OCI-LY7 (cell line): ENCODE measurements at regions not wholly inside any gene's neighbourhood (a gene's known extent, or its start where the extent isn't known, plus 50 kb on each side); places are given as distances from the start of the nearest gene placed in this dataset.
A peak's percentile ranks its signal among the peaks of the same experiment; 100 is the strongest.

ENCODE experiments used
- BruUV-seq: library from RNA; stranded (reverse); fragments of 400-500 nt; replicated peaks from 2 replicates; lab custom pipeline; 2021; lab: Mats Ljungman, UMichigan
- CTCF ChIA-PET: fragments of 300-600 bp; sonication (Branson Sonifier 250); formaldehyde crosslinking; loops from one replicate; lab custom pipeline; 2022; ENCODE audit warnings: antibody characterized with exemption; ENCODE audit not compliant: unreplicated experiment; lab: Charles Lee
- POLR2A ChIA-PET: fragments of 300-600 bp; sonication (Branson Sonifier 250); formaldehyde crosslinking; loops from one replicate; lab custom pipeline; 2022; ENCODE audit warnings: antibody characterized with exemption; lab: Charles Lee
- DNase-seq: peaks from one replicate; pipeline ENCODE4 v3.0.0-alpha.2; 2015; ENCODE audit warnings: low spot score
- H2AFZ ChIP-seq: fragments of 200-600 bp; sonication (generic), shearing (Covaris generic); 2 replicates; pipeline ENCODE4 v1.6.1; 2014; ENCODE audit warnings: mild to moderate bottlenecking, antibody characterized with exemption, low read length, moderate library complexity
- H3K27ac ChIP-seq: fragments of 200-600 bp; sonication (generic); 2 replicates; pipeline ENCODE4 v1.5.1; 2014; ENCODE audit warnings: mixed run types, low read depth, mild to moderate bottlenecking, moderate library complexity, low read length, inconsistent platforms; ENCODE audit not compliant: poor library complexity, severe bottlenecking
- H3K36me3 ChIP-seq: fragments of 200-600 bp; sonication (generic); 2 replicates; pipeline ENCODE4 v1.6.1; 2014; ENCODE audit warnings: mild to moderate bottlenecking, antibody characterized with exemption, low read length, moderate library complexity, mixed read lengths; ENCODE audit not compliant: insufficient read depth
- H3K4me1 ChIP-seq: fragments of 200-600 bp; sonication (generic); 2 replicates; pipeline ENCODE4 v1.5.1; 2014; ENCODE audit warnings: mild to moderate bottlenecking, low read length; ENCODE audit not compliant: insufficient read depth, poor library complexity, severe bottlenecking
- H3K4me2 ChIP-seq: fragments of 200-600 bp; sonication (generic); 2 replicates; pipeline ENCODE4 v1.6.1; 2014; ENCODE audit warnings: mild to moderate bottlenecking, low read length
- H3K4me3 ChIP-seq: fragments of 200-600 bp; sonication (generic); 2 replicates; pipeline ENCODE4 v1.5.1; 2014; ENCODE audit warnings: mild to moderate bottlenecking, low read depth, low read length; ENCODE audit not compliant: poor library complexity, severe bottlenecking
- H3K79me2 ChIP-seq: fragments of 200-600 bp; sonication (generic); 2 replicates; pipeline ENCODE4 v1.6.1; 2016; ENCODE audit warnings: low read depth, mild to moderate bottlenecking, low read length, moderate library complexity, mixed read lengths; ENCODE audit not compliant: insufficient read depth
- H3K9me2 ChIP-seq: fragments of 200-600 bp; sonication (generic); 2 replicates; pipeline ENCODE4 v1.6.1; 2016; ENCODE audit warnings: mild to moderate bottlenecking, low read length, mixed read lengths; ENCODE audit not compliant: insufficient read depth
- H3K9me3 ChIP-seq: fragments of 200-600 bp; sonication (generic); 2 replicates; pipeline ENCODE4 v1.6.1; 2014; ENCODE audit warnings: mild to moderate bottlenecking, mixed run types, low read length, mixed read lengths
- H4K20me1 ChIP-seq: fragments of 200-600 bp; sonication (generic); 2 replicates; pipeline ENCODE4 v1.6.1; 2014; ENCODE audit warnings: mild to moderate bottlenecking, antibody characterized with exemption, low read length, moderate library complexity, mixed read lengths; ENCODE audit not compliant: insufficient read depth
- CTCF ChIP-seq: fragments of 200-600 bp; sonication (generic); conservative IDR thresholded peaks from 2 replicates; pipeline ENCODE4 v1.5.1; 2014; ENCODE audit warnings: mild to moderate bottlenecking, antibody characterized with exemption, low read length, moderate library complexity, mixed read lengths
- EZH2phosphoT487 ChIP-seq: fragments of 200-600 bp; sonication (generic); IDR thresholded peaks from 2 replicates; pipeline ENCODE4 v1.6.1; 2018; ENCODE audit warnings: low read depth, borderline replicate concordance, mild to moderate bottlenecking, mixed run types, antibody characterized with exemption, low read length, moderate library complexity, mixed read lengths
- intact Hi-C: fragments of 100-400 bp; cut with micrococcal nuclease; formaldehyde crosslinking; loops from one replicate; pipeline ENCODE4 v1.10.0; 2022; ENCODE audit not compliant: unreplicated experiment

DNA sequence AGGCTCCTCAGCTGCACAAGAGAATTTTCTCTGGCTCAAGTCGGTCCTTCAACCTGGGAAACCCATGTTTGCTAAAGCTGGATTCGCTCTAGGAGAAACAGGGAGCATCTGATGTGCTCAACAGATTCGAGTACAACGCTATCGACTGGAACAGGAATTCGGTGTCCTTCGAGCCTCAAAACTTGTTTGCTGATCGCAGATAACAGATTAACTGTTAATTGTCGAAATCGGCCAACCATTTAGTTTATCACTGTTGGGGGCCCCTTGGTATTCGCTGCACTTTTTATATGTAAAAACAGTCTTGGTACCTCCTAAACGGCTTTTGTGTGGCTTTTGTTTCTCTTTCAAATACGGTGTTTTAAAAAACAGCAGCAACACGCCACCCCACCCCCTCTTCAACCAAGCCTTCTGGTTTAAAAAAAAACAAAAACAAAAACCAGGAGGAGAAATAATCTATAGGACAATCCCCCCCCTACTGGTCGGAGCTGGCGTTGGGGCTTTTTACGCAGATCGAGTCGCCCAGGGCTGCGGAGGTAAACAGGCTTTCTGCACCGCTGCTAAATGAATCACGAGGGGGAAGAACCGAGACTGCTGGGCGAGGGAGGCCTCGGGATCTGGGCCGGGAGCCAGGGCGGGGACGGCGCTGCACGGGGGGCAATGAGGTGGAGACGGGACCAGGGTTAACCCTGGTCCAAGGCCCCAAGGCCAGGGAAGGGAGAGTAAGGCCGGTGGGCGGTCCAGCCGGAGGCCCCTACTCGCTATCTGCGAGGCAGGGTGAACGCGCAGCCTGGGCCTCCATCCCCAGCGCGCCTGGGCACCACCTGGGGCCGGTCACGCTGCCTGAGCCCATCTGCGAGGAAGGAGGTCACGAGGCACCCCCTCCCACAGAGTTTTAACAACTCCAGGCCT, 71.7 kb upstream of the BCOR start:
- DNase-seq = peak; percentile 92
- H3K27ac ChIP-seq = peak overlapping the region; percentile 100
- H3K4me2 ChIP-seq = peak overlapping the region; percentile 99
- ChIA-PET POLR2A (interaction anchor here (0.6 to 4.7 kb wide), 12 partner anchors 7 to 438 kb away, joined by 3 to 55 read pairs (median 8); partner anchors contain the start of gene BCOR), CTCF (interaction anchor here (0.6 to 1.6 kb wide), 2 partner anchors 20 to 72 kb away, joined by 3 to 4 read pairs; no protein-coding TSS in a partner anchor)
- H3K79me2 ChIP-seq = peaks cover 3% of the 10 kb centered on the region; the same call in 1 of the 2 replicates
- TF ChIP-seq EZH2phosphoT487 (no peak), CTCF (peak; percentile 76)
- no TSS peak for BruUV-seq
- peak overlapping the region; percentile 74 for H3K4me3 ChIP-seq
- no peaks in the 10 kb centered on the region for H3K9me2 ChIP-seq
- H3K9me3 ChIP-seq = no peaks in the 10 kb centered on the region
- intact Hi-C loops = loop anchor here (1.0 to 10.0 kb wide), 9 partner anchors 15 to 1362 kb away; no protein-coding TSS in a partner anchor
- no peak overlapping the region for H2AFZ ChIP-seq
- H3K4me1 ChIP-seq = peaks cover 81% of the 10 kb centered on the region
- no peaks in the 10 kb centered on the region for H3K36me3 ChIP-seq
- no peaks in the 10 kb centered on the region for H4K20me1 ChIP-seq

GRCh38 chrX:40168480-40169011, 70.8 kb upstream of the BCOR start:
- intact Hi-C loops = loop anchor here (1.0 to 10.0 kb wide), 4 partner anchors 14 to 1024 kb away; no protein-coding TSS in a partner anchor
- peaks cover 72% of the 10 kb centered on the region for H3K4me1 ChIP-seq
- H3K4me3 ChIP-seq = peak overlapping the region; percentile 74
- H3K27ac ChIP-seq = peak overlapping the region; percentile 100
- H3K9me2 ChIP-seq = no peaks in the 10 kb centered on the region
- no TSS peak for BruUV-seq
- no peak for TF ChIP-seq CTCF
- no peak for TF ChIP-seq EZH2phosphoT487
- ChIA-PET POLR2A (interaction anchor here (0.6 to 4.7 kb wide), 15 partner anchors 8 to 437 kb away, joined by 3 to 55 read pairs (median 3); partner anchors contain the start of gene BCOR), CTCF (interaction anchor here (0.6 to 1.6 kb wide), 4 partner anchors 8 to 71 kb away, joined by 3 to 4 read pairs (median 4); partner anchors contain the start of gene BCOR)
- H3K9me3 ChIP-seq = no peaks in the 10 kb centered on the region
- H3K36me3 ChIP-seq = no peaks in the 10 kb centered on the region
- H2AFZ ChIP-seq = peak overlapping the region; percentile 40; the same call in 1 of the 2 replicates
- DNase-seq = peak; percentile 75
- peaks cover 3% of the 10 kb centered on the region; the same call in 1 of the 2 replicates for H3K79me2 ChIP-seq
- H4K20me1 ChIP-seq = no peaks in the 10 kb centered on the region
- peak overlapping the region; percentile 99 for H3K4me2 ChIP-seq
